Caco-2 (cell line): ENCODE measurements at regions not wholly inside any gene's neighbourhood (a gene's known extent, or its start where the extent isn't known, plus 50 kb on each side); places are given as distances from the start of the nearest gene placed in this dataset.

Experiments
- BruUV-seq: library from RNA; stranded (reverse); fragments of 400-500 nt; replicated peaks from 2 replicates; lab custom pipeline; 2021; lab: Mats Ljungman, UMichigan
- CTCF ChIA-PET: fragments of 300-600 bp; sonication (Branson Sonifier 250); formaldehyde crosslinking; loops from one replicate; lab custom pipeline; 2022; ENCODE audit warnings: antibody characterized with exemption; lab: Charles Lee
- POLR2A ChIA-PET: fragments of 300-600 bp; sonication (Branson Sonifier 250); formaldehyde crosslinking; loops from one replicate; lab custom pipeline; 2022; ENCODE audit warnings: antibody characterized with exemption; lab: Charles Lee
- DNase-seq, 2 experiments: peaks; one replicate each; pipeline versions ENCODE4 v3.0.0 to v3.0.0-alpha.2; 2020 to 2022
- H3K27me3 ChIP-seq: replicated peaks from 2 replicates; pipeline ENCODE4 v1.6.0; 2011; ENCODE audit warnings: low read length; ENCODE audit not compliant: control insufficient read depth, insufficient read depth
- H3K36me3 ChIP-seq: 2 replicates; pipeline ENCODE4 v1.5.1; 2011; ENCODE audit warnings: low read length; ENCODE audit not compliant: control insufficient read depth, insufficient read depth
- H3K4me1 ChIP-seq: fragments of 250-450 bp; sonication (Bioruptor Pico); 2 replicates; pipeline ENCODE4 v1.5.1; 2020; ENCODE audit warnings: mild to moderate bottlenecking
- H3K4me3 ChIP-seq: 2 replicates; pipeline ENCODE4 v1.5.1; 2011; ENCODE audit warnings: low read depth, mild to moderate bottlenecking, control low read depth, low read length
- H3K9me3 ChIP-seq: fragments of 250-450 bp; sonication (Bioruptor Pico); 2 replicates; pipeline ENCODE4 v1.5.1; 2020; ENCODE audit warnings: mild to moderate bottlenecking, moderate library complexity
- H3K27ac Mint-ChIP-seq: one replicate; pipeline ENCODE4 v1.8.0; 2022; ENCODE audit warnings: mixed read lengths; ENCODE audit not compliant: unreplicated experiment
- H3K27me3 Mint-ChIP-seq: one replicate; pipeline ENCODE4 v1.8.0; 2022; ENCODE audit warnings: mixed read lengths; ENCODE audit not compliant: insufficient read depth, unreplicated experiment
- H3K36me3 Mint-ChIP-seq: one replicate; pipeline ENCODE4 v1.8.0; 2022; ENCODE audit warnings: mild to moderate bottlenecking, mixed read lengths; ENCODE audit not compliant: insufficient read depth, unreplicated experiment
- H3K4me1 Mint-ChIP-seq: one replicate; pipeline ENCODE4 v1.8.0; 2022; ENCODE audit warnings: low read depth, mixed read lengths; ENCODE audit not compliant: unreplicated experiment
- H3K4me3 Mint-ChIP-seq: one replicate; pipeline ENCODE4 v1.8.0; 2022; ENCODE audit warnings: mild to moderate bottlenecking, moderate library complexity, mixed read lengths; ENCODE audit not compliant: unreplicated experiment
- H3K9me3 Mint-ChIP-seq: one replicate; pipeline ENCODE4 v1.8.0; 2022; ENCODE audit warnings: mixed read lengths; ENCODE audit not compliant: unreplicated experiment
- intact Hi-C: fragments of 100-400 bp; cut with micrococcal nuclease; formaldehyde crosslinking; loops from one replicate; pipeline ENCODE4 v1.10.0; 2022; ENCODE audit not compliant: unreplicated experiment
- TF ChIP-seq, protein P1 (sequence below), 2 experiments: fragments of 200-600 bp in 1 of 2; IDR thresholded peaks; 1 replicate in 1 of 2; 2 replicates in 1 of 2; pipeline versions ENCODE4 v1.5.1 to v1.8.0; 2011 to 2022; ENCODE audit warnings: antibody characterized with exemption in 1 of 2, control low read depth in 1 of 2, inconsistent platforms in 1 of 2, low read depth in 1 of 2, low read length in 1 of 2, mild to moderate bottlenecking in 1 of 2, moderate library complexity in 1 of 2; ENCODE audit not compliant: insufficient read depth in 1 of 2, severe bottlenecking in 1 of 2, unreplicated experiment in 1 of 2

DNA sequence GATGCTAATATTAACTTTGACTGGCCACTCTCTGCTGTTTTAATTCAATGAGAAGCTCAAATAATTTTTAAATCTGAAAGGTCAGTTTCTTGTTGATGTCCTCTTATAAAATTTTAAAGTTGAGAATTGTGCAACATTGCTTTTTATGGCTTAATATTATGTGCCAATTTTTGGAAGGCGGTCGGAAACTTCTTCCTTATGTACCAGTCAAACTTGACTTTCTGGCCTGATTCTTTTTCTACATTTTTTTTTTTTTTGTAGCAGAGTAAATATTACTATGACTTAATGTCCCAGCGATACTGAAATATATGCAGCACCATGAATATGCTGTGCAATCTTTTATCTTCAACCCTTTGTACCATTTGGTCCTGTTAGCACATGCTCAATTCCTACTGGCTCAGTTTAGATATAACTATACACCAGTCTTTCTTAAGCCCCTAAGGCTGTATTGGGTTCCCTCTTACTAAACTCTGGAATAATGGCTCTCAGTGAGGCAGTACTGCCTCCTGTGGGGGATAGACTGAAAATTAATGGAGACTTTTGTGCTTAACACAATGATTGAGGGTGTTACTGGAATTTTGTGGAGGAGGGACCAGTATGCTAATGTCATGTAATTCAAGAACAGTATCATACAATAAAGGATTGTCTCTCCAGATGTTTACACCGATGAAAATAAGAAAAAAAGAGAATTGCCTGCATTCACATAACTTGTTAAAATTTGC is 156.4 kb upstream of the SYNCRIP start:
- DNase-seq, result no peak
- Mint-ChIP-seq H3K9me3 (no peaks in the 10 kb centered on the region), H3K4me1 (no peaks in the 10 kb centered on the region), H3K27me3 (peaks cover 5% of the 10 kb centered on the region), H3K36me3 (no peaks in the 10 kb centered on the region), H3K27ac (no peak overlapping the region), H3K4me3 (no peak overlapping the region)
- no peaks in the 10 kb centered on the region for H3K36me3 ChIP-seq
- TF ChIP-seq, protein P1, sequence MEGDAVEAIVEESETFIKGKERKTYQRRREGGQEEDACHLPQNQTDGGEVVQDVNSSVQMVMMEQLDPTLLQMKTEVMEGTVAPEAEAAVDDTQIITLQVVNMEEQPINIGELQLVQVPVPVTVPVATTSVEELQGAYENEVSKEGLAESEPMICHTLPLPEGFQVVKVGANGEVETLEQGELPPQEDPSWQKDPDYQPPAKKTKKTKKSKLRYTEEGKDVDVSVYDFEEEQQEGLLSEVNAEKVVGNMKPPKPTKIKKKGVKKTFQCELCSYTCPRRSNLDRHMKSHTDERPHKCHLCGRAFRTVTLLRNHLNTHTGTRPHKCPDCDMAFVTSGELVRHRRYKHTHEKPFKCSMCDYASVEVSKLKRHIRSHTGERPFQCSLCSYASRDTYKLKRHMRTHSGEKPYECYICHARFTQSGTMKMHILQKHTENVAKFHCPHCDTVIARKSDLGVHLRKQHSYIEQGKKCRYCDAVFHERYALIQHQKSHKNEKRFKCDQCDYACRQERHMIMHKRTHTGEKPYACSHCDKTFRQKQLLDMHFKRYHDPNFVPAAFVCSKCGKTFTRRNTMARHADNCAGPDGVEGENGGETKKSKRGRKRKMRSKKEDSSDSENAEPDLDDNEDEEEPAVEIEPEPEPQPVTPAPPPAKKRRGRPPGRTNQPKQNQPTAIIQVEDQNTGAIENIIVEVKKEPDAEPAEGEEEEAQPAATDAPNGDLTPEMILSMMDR (IDR thresholded peaks at IDR 0.05; ENCODE audit: insufficient read depth in 1 of 2, low read depth in 1 of 2, low read length in 1 of 2, severe bottlenecking in 1 of 2, unreplicated experiment in 1 of 2), result no peak
- no peak overlapping the region for H3K4me3 ChIP-seq
- intact Hi-C loops, result no loop called here
- CTCF ChIA-PET, result no interaction called here
- POLR2A ChIA-PET, result no interaction called here
- no peaks in the 10 kb centered on the region for H3K9me3 ChIP-seq
- H3K4me1 ChIP-seq, result no peaks in the 10 kb centered on the region
- no TSS peak for BruUV-seq
- H3K27me3 ChIP-seq, result no peaks in the 10 kb centered on the region

DNA sequence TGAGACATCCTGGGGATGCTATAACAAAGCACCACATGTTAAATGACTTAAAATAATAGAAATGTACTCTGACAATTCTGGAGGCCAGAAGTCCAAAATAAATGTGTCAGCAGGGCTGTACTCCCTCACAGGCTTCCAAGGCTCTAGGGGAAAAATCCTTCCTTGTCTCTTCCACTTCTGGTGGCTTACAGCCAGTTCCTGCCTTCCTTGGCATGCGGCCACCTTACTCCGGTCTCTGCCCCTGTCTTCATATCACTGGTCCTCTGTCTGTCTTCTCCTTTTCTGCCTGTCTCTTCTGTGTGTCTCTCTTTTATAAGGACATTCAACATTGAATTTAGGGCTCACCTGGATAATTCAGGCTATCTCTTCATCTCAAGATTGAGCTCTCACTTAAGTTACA is 155.3 kb upstream of the SYNCRIP start:
- H3K27ac Mint-ChIP-seq, result no peak overlapping the region
- CTCF ChIA-PET, result no interaction called here
- no peaks in the 10 kb centered on the region for H3K9me3 Mint-ChIP-seq
- H3K4me3 ChIP-seq, result no peak overlapping the region
- H3K4me1 Mint-ChIP-seq, result no peaks in the 10 kb centered on the region
- H3K4me3 Mint-ChIP-seq, result no peak overlapping the region
- H3K27me3 ChIP-seq, result no peaks in the 10 kb centered on the region
- no peaks in the 10 kb centered on the region for H3K36me3 ChIP-seq
- peaks cover 5% of the 10 kb centered on the region for H3K27me3 Mint-ChIP-seq
- no peaks in the 10 kb centered on the region for H3K36me3 Mint-ChIP-seq
- TF ChIP-seq, protein P1 (IDR thresholded peaks at IDR 0.05; ENCODE audit: insufficient read depth in 1 of 2, low read depth in 1 of 2, low read length in 1 of 2, severe bottlenecking in 1 of 2, unreplicated experiment in 1 of 2), result no peak
- BruUV-seq, result no TSS peak
- DNase-seq, result no peak
- POLR2A ChIA-PET, result no interaction called here
- H3K9me3 ChIP-seq, result no peaks in the 10 kb centered on the region
- H3K4me1 ChIP-seq, result no peaks in the 10 kb centered on the region
- intact Hi-C loops, result no loop called here

DNA sequence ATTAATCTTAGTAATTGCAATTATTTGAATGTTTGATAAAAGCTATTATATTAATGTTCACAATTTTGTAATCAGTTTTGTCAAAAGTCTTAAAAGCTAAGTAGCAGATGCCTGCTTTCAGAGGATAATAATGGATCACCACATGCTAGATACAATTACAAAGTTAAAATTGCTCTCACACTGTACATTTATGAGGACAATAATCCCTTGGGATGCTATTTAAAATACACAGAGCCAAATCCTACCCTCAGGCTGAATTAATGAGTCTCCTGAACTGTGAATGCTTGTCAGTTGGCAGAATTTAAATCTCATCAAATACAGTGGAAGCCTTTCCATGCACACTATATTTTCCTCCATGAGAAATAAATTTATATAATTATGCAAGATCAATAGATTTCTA is 153.3 kb upstream of the SYNCRIP start:
- intact Hi-C loops, result no loop called here
- Histone ChIP-seq H3K9me3 (no peaks in the 10 kb centered on the region), H3K4me3 (no peak overlapping the region), H3K4me1 (no peaks in the 10 kb centered on the region), H3K27me3 (no peaks in the 10 kb centered on the region), H3K36me3 (no peaks in the 10 kb centered on the region)
- TF ChIP-seq, protein P1 (IDR thresholded peaks at IDR 0.05; ENCODE audit: insufficient read depth in 1 of 2, low read depth in 1 of 2, low read length in 1 of 2, severe bottlenecking in 1 of 2, unreplicated experiment in 1 of 2), result no peak
- POLR2A ChIA-PET, result no interaction called here
- Mint-ChIP-seq H3K27me3 (peaks cover 5% of the 10 kb centered on the region), H3K27ac (no peak overlapping the region), H3K4me1 (no peaks in the 10 kb centered on the region), H3K4me3 (no peak overlapping the region), H3K36me3 (no peaks in the 10 kb centered on the region), H3K9me3 (no peaks in the 10 kb centered on the region)
- no peak for DNase-seq
- no TSS peak for BruUV-seq
- CTCF ChIA-PET, result no interaction called here
